ENCODE measurements at regions not wholly inside any gene's neighbourhood (a gene's known extent, or its start where the extent isn't known, plus 50 kb on each side); places are given as distances from the start of the nearest gene placed in this dataset.

DNA sequence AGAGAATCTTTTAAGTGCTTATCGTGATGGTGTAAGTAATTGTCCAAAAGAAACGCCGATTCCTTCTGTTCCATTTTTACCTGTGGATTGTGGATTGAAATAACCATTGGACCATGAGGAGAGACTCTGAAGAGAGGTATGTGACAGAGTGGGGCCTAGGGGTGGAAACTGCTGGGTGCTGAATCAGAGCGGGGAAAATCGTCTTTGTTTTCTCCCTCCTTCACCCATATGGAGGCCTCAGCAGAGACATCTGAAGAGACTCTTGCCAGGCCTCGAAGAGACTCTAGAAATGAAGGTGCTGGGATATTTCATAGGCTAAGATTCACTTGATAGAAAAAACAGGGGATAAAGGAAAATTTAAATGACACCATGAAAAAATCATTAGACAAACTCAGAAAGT lies 1327.0 kb downstream of the BRINP3 start:
- no peak for TF ChIP-seq CTCF (conservative IDR thresholded peaks at IDR 0.05; ENCODE audit: low read length)
- no peak for TF ChIP-seq EZH2phosphoT487 (IDR thresholded peaks at IDR 0.05; ENCODE audit: borderline replicate concordance, low read depth, low read length)

Data from OCI-LY7 (cell line).